B cell (primary cell): ENCODE measurements at regions not wholly inside any gene's neighbourhood (a gene's known extent, or its start where the extent isn't known, plus 50 kb on each side); places are given as distances from the start of the nearest gene placed in this dataset.

Experiments used
- ATAC-seq: fragments of 200-7000 bp; cut with Tn5 transposase; one replicate; pipeline ENCODE4 v1.10.0; 2021; ENCODE audit warnings: low read depth, mild to moderate bottlenecking, moderate number of reproducible peaks, moderate library complexity
- CTCF ChIA-PET: fragments of 350-600 bp; sonication (Branson Sonifier 250); formaldehyde crosslinking; loops from one replicate; lab custom pipeline; 2021; ENCODE audit warnings: antibody characterized with exemption, inconsistent platforms; lab: Charles Lee
- POLR2A ChIA-PET: fragments of 350-600 bp; sonication (Branson Sonifier 250); formaldehyde crosslinking; loops from one replicate; lab custom pipeline; 2021; ENCODE audit warnings: antibody characterized with exemption; lab: Charles Lee
- DNase-seq: peaks from one replicate; pipeline ENCODE4 v3.0.0; 2013
- H2AFZ ChIP-seq: 2 replicates; pipeline ENCODE4 v1.6.1; 2012; ENCODE audit warnings: mild to moderate bottlenecking, low read depth, low read length; ENCODE audit not compliant: insufficient read depth, poor library complexity, severe bottlenecking
- H3K27ac ChIP-seq, 2 donors: 1 replicate in 1 of 2; 2 replicates in 1 of 2; pipeline ENCODE4 v1.5.1; 2012 to 2013; ENCODE audit warnings: low read length in 2 of 2, mild to moderate bottlenecking in 2 of 2, moderate library complexity in 1 of 2
- H3K27me3 ChIP-seq, 4 experiments: fragments of 200-600 bp in 1 of 4; sonication (generic) in 1 of 4; replicated peaks in 1 of 4; 1 replicate in 2 of 4; 2 replicates in 2 of 4; pipeline versions ENCODE4 v1.6.1 to v1.7.0; 2013 to 2016; ENCODE audit warnings: low read length in 3 of 4, mild to moderate bottlenecking in 2 of 4, mixed read lengths in 1 of 4, moderate library complexity in 1 of 4; ENCODE audit not compliant: insufficient read depth in 4 of 4, control insufficient read depth in 3 of 4; ENCODE audit errors: control extremely low read depth in 1 of 4
- H3K36me3 ChIP-seq, 2 experiments: replicated peaks in 1 of 2; 1 replicate in 1 of 2; 2 replicates in 1 of 2; pipeline versions ENCODE4 v1.6.1 to v1.7.1; 2013; ENCODE audit warnings: low read length in 1 of 2; ENCODE audit not compliant: insufficient read depth in 2 of 2, control insufficient read depth in 1 of 2; ENCODE audit errors: control extremely low read depth in 1 of 2, extremely low read depth in 1 of 2
- H3K4me1 ChIP-seq, 2 donors: fragments of 200-600 bp in 1 of 2; sonication (generic) in 1 of 2; 1 replicate in 1 of 2; 2 replicates in 1 of 2; pipeline versions ENCODE4 v1.5.1 to v1.6.1; 2013 to 2017; ENCODE audit warnings: low read length in 2 of 2; ENCODE audit not compliant: control insufficient read depth in 2 of 2, insufficient read depth in 2 of 2
- H3K4me2 ChIP-seq: replicated peaks from 2 replicates; pipeline ENCODE3; 2012; ENCODE audit warnings: mild to moderate bottlenecking, low read depth, low read length; ENCODE audit not compliant: poor library complexity, severe bottlenecking
- H3K4me3 ChIP-seq, 5 experiments: fragments of 200-600 bp in 1 of 5; sonication (generic) in 1 of 5; 1 replicate in 3 of 5; 2 replicates in 2 of 5; pipeline versions ENCODE4 v1.5.1 to v1.7.0; 2011 to 2016; ENCODE audit warnings: low read length in 4 of 5, mild to moderate bottlenecking in 4 of 5, low read depth in 2 of 5, control low read depth in 1 of 5, moderate library complexity in 1 of 5; ENCODE audit not compliant: insufficient read depth in 1 of 5; ENCODE audit errors: control extremely low read depth in 1 of 5, extremely low read depth in 1 of 5
- H3K79me2 ChIP-seq: fragments of 200-600 bp; sonication (generic); one replicate; pipeline ENCODE4 v1.6.0; 2016; ENCODE audit warnings: low read length; ENCODE audit not compliant: control insufficient read depth, insufficient read depth
- H3K9ac ChIP-seq: fragments of 200-600 bp; sonication (generic); 2 replicates; pipeline ENCODE4 v1.6.1; 2017; ENCODE audit warnings: mild to moderate bottlenecking, low read length, moderate library complexity
- H3K9me3 ChIP-seq, 3 donors: one replicate each; pipeline versions ENCODE4 v1.6.1 to v1.7.1; 2013; ENCODE audit warnings: low read length in 2 of 3; ENCODE audit not compliant: control insufficient read depth in 2 of 3, insufficient read depth in 1 of 3; ENCODE audit errors: control extremely low read depth in 1 of 3
- H4K20me1 ChIP-seq: 2 replicates; pipeline ENCODE4 v1.6.0; 2012; ENCODE audit warnings: mild to moderate bottlenecking, low read length; ENCODE audit not compliant: insufficient read depth, control insufficient read depth, poor library complexity, severe bottlenecking
- H3K27ac Mint-ChIP-seq: one replicate; pipeline ENCODE4 v1.8.0; 2021; ENCODE audit warnings: mixed read lengths
- H3K27me3 Mint-ChIP-seq: one replicate; pipeline ENCODE4 v1.8.0; 2021; ENCODE audit warnings: mixed read lengths
- H3K4me1 Mint-ChIP-seq: one replicate; pipeline ENCODE4 v1.8.0; 2021; ENCODE audit warnings: mixed read lengths
- H3K4me3 Mint-ChIP-seq: one replicate; pipeline ENCODE4 v1.8.0; 2021; ENCODE audit warnings: mixed read lengths
- H3K9me3 Mint-ChIP-seq: one replicate; pipeline ENCODE4 v1.8.0; 2022; ENCODE audit warnings: mixed read lengths; ENCODE audit not compliant: insufficient read depth
- EZH2 ChIP-seq: IDR thresholded peaks from 2 replicates; pipeline ENCODE4 v1.6.1; 2012; ENCODE audit warnings: borderline replicate concordance, low read depth, mild to moderate bottlenecking, moderate library complexity, low read length; ENCODE audit not compliant: insufficient read depth, poor library complexity, severe bottlenecking
- WGBS: methylation state at CpG from one replicate; pipeline ENCODE4 v1.1.5; 2013; ENCODE audit warnings: missing lambda C conversion rate; ENCODE audit not compliant: insufficient coverage; 5-methylcytosine and 5-hydroxymethylcytosine counted together
- intact Hi-C: fragments of 100-400 bp; cut with micrococcal nuclease; formaldehyde crosslinking; loops from one replicate; pipeline ENCODE4 v1.10.0; 2022
- TF ChIP-seq, protein P1 (sequence below): fragments of 200-600 bp; IDR thresholded peaks from one replicate; pipeline ENCODE4 v1.8.0; 2022; ENCODE audit warnings: antibody characterized with exemption, mild to moderate bottlenecking

DNA sequence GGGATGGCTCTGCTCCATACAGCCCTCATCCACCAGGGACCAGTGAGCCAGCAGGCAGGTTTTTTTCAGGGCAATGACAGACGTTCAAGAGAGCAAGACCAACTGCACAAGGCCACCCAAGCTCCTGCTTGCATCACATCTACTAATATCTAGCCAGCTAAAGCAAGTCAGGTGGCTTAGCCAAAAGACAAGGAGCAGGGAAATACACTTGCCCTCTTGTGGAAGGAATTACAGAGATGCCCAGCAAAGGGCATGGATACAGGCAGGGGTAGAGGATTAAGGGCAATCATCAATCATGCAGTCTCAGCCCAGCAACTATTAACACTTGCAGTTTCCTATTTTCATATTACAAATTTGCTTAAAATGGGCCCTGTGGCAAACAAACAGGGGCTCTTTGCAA is 81.5 kb upstream of the NTRK3 start:
- TF ChIP-seq, protein P1, sequence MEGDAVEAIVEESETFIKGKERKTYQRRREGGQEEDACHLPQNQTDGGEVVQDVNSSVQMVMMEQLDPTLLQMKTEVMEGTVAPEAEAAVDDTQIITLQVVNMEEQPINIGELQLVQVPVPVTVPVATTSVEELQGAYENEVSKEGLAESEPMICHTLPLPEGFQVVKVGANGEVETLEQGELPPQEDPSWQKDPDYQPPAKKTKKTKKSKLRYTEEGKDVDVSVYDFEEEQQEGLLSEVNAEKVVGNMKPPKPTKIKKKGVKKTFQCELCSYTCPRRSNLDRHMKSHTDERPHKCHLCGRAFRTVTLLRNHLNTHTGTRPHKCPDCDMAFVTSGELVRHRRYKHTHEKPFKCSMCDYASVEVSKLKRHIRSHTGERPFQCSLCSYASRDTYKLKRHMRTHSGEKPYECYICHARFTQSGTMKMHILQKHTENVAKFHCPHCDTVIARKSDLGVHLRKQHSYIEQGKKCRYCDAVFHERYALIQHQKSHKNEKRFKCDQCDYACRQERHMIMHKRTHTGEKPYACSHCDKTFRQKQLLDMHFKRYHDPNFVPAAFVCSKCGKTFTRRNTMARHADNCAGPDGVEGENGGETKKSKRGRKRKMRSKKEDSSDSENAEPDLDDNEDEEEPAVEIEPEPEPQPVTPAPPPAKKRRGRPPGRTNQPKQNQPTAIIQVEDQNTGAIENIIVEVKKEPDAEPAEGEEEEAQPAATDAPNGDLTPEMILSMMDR = no peak
- TF ChIP-seq EZH2 = no peak
- intact Hi-C loops = no loop called here
- DNase-seq (no peak), ATAC-seq (no peak)
- CTCF ChIA-PET = no interaction called here
- Histone ChIP-seq H3K27ac (no peak overlapping the region), H3K4me2 (no peak overlapping the region), H3K9me3 (no peaks in the 10 kb centered on the region), H4K20me1 (no peaks in the 10 kb centered on the region), H3K27me3 (peaks cover 0 to 2% (median 0%) of the 10 kb centered on the region in 4 experiments), H2AFZ (no peak overlapping the region), H3K9ac (no peak overlapping the region), H3K4me3 (no peak overlapping the region), H3K79me2 (no peaks in the 10 kb centered on the region), H3K36me3 (no peaks in the 10 kb centered on the region), H3K4me1 (no peaks in the 10 kb centered on the region)
- Mint-ChIP-seq H3K4me3 (no peak overlapping the region), H3K27me3 (peaks cover 29% of the 10 kb centered on the region), H3K27ac (no peak overlapping the region), H3K4me1 (no peaks in the 10 kb centered on the region), H3K9me3 (no peaks in the 10 kb centered on the region)
- WGBS = 11% methylated on average over 1 of the region's 1 CpG
- POLR2A ChIA-PET = no interaction called here

DNA sequence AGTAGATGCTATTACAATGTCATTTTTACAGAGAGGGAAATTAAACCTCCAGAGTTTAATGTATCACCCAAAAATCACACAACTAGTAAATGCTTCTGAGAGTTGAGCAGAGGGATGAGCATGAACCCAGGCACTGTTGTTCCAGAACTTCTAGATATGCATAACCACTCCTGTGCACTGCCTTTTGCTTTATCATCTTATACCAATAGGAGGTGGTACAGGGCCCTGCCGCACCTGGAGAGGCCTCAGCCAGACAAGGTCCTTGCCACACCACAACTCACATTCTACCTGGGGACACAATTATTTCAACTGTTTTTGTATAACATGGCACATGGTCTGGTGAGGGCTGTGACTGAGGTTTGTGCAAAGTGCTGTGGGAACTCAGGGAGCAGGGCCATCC is 78.5 kb upstream of the NTRK3 start:
- Mint-ChIP-seq H3K27me3 (peaks cover 41% of the 10 kb centered on the region), H3K9me3 (no peaks in the 10 kb centered on the region), H3K4me3 (no peak overlapping the region), H3K27ac (no peak overlapping the region), H3K4me1 (no peaks in the 10 kb centered on the region)
- Histone ChIP-seq H3K4me2 (no peak overlapping the region), H4K20me1 (no peaks in the 10 kb centered on the region), H3K79me2 (no peaks in the 10 kb centered on the region), H3K9me3 (peaks cover 0 to 3% (median 0%) of the 10 kb centered on the region in 3 donors), H2AFZ (no peak overlapping the region), H3K9ac (no peak overlapping the region), H3K27me3 (no peaks in the 10 kb centered on the region), H3K36me3 (no peaks in the 10 kb centered on the region), H3K27ac (no peak overlapping the region), H3K4me3 (no peak overlapping the region), H3K4me1 (no peaks in the 10 kb centered on the region)
- WGBS = no CpG with 5 or more reads among the region's 1 CpG
- intact Hi-C loops = no loop called here
- DNase-seq (no peak), ATAC-seq (no peak)
- CTCF ChIA-PET = no interaction called here
- POLR2A ChIA-PET = no interaction called here
- TF ChIP-seq, protein P1 = no peak
- TF ChIP-seq EZH2 = no peak
